ENCODE measurements at regions not wholly inside any gene's neighbourhood (a gene's known extent, or its start where the extent isn't known, plus 50 kb on each side); places are given as distances from the start of the nearest gene placed in this dataset.
"Not testable (repeated sequence)": the region's sequence is repeated elsewhere in the genome, so short reads cannot be mapped to it uniquely, and the experiment has no call there.

DNA sequence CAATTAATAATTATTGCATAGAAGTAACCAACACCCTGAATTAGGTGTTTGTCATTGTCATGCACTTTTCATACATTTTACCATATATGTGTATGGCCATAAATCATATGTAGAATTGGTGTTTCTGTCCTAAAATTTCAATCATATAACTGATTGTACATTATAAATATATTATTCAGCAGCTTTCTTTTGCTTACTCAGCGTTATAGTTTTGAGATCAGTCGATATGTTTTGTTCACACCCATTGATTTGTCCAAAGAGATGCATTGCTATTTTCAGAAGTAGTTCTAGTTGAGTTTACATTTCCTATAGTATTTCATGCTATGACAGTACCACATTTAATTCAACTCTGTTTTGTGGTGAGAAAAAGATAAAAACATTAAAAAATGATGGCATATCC, 50.5 kb upstream of the PARP4 start:
- DNase-seq (ENCODE audit: low read depth in 2 of 2) = no peak

DNA sequence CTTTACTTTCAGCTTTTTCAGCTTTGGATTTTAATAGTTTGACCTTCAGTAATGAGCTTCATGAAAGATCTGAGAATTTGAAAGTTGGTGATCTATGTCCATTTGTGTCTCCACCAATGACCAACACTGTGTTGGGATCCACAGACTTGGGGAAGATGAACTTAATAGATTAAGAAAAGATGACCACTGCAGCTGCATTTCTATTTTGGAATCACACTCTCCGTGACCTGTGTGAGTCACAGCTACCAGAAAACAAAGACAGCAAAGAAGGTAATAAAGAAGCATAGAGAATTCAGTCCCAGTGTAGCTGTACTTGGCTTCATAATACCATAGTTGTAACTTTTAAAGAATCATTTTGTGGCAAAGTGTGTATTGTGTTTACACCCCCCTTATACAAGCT, 51.4 kb upstream of the PARP4 start:
- not testable (repeated sequence) for DNase-seq (ENCODE audit: low read depth in 2 of 2)

DNA sequence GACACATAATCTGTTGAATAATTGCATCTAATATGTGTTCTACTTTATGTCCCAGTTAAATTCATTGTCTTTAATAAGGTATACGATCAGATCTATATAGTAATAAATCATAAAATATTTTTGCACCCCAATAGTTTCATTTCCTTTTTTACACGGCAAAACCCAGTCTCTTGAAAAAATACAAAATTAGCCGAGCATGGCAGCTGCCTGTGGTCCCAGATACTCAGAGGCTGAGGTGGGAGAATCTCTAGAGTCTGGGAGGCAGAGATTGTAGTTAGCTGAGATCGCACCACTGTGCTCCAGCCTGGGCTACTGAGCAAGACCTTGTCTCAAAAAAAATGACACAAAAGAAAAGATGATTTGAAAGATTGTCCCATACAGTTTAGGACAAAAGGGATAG, 52.3 kb upstream of the PARP4 start:
- DNase-seq (ENCODE audit: low read depth in 2 of 2) = no peak

DNA sequence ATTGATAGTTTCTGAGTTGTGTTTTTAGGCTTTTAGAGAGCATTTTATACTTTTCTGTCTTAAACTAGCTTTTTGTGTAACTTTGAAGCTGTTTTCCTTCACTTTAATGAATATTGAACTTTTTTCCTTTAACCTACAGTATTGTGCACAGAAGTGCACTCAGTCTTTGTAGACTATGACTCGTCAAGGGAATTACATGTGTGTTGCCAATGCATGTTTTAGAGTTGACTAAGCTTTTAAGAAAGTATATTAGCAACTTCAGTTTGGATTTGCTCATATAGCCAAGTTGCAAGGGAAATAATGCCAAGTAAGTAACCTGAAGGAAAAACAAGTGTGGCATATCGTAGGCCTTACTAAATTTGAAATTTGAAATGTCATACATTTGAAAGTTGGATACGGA, 55.0 kb upstream of the PARP4 start:
- DNase-seq (ENCODE audit: low read depth in 2 of 2) = peak; percentile 20 to 28

DNA sequence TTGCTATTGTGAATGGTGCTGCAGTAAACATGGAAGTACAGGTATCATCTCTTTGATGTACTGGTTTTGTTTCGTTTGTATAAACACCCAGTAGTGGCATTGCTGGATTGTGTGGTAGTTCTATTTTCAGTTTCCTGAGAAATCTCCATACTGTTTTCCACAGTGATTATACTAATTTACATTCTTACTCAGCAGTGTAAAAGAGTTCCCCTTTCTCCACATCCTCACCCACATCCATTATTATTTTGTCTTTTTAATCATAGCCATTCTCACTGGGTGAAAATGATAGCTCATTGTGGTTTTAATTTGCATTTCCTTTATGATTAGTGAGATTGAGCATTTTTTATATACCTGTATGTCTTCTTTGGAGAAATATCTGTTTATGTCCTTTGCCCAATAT, 62.3 kb upstream of the PARP4 start:
- DNase-seq (ENCODE audit: low read depth in 2 of 2) = no peak

DNA sequence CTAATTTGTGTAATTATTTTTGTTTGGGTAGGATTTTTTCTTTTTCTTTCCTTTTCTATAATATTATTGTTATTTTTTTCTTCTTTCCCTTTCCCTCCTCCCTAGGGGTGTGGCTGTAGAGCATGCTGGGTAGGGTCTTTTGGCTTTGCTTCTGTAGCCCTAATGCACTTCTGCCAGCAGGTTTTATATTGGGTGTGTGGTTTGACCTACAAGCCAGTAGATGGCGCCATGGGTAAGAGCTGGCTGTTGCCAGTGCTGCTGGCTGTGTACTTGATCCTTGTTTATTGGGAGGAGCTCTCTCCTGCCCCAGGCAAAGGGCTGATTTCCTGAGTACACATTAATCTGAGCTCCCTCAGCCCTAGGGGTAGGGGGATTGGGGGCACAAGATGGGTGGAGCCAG, 67.7 kb upstream of the PARP4 start:
- peak; percentile 6 to 14 for DNase-seq (ENCODE audit: low read depth in 2 of 2)

DNA sequence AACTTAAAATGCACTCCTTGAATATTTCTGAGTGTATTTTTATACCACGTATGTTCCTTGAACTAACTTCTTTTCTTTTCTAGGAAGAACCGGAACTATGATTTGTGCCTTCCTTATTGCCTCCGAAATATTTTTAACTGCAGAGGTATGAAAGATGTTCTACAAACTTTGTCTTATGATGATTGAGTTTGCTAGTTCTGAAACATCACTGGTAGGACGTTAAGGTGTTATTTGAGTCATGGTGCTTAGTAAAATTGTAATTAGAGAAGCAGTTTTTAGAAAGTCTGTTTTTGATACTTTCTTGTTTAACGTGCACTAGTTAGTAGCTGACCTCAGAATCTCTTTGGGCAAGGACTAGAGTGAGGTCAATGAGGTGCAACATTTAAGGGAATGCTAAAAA, 69.0 kb upstream of the PARP4 start:
- not testable (repeated sequence) for DNase-seq (ENCODE audit: low read depth in 2 of 2)

DNA sequence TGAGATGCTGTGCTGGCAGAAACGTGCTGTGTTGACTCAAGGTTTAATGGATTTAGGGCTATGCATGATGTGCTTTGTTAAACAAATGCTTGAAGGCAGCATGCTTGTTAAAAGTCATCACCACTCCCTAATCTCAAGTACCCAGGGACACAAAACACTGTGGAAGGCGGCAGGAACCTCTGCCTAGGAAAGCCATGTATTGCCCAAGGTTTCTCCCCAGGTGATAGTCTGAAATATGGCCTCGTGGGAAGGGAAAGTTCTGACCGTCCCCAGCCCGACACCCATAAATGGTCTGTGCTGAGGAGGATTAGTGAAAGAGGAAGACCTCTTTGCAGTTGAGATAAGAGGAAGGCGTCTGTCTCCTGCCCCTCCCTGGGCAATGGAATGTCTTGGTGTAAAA, 79.1 kb upstream of the PARP4 start:
- not testable (repeated sequence) for DNase-seq (ENCODE audit: low read depth in 2 of 2)

DNA sequence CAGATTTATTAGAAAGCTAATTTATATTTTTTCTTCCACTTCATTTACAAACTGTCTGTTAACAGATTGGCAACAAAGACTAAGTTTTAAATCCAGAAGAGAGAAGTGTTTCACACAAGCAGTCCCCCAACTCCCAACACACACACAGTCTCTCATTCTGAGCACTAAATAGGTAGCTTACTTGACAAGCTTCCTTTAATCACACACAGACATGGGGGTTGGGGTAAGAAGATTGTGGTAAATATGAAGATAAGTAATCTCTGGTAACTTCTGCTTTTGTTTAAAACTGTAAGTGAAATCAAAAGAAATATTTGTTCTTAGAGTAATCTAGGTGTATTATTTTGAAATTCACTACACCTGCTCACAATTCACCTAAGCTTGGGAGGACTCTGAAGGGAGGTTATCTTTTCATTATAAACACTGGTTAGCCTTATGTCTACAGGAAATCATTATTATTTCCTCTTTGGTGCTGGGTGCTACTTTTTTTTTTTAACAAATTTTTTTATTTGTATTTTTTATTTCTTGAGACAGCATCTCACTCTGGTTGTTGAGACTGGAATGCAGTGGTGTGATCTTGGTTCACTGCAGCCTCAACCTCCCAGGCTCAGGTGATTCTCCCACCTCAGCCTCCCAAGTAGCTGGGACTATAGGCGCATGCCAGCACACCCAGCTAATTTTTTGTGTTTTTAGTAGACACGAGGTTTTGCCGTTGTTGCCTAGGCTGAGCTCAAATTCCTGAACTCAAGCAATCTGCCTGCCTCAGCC, 82.1 kb upstream of the ATP12A start:
- DNase-seq (ENCODE audit: low read depth in 2 of 2) = not testable (repeated sequence)

DNA sequence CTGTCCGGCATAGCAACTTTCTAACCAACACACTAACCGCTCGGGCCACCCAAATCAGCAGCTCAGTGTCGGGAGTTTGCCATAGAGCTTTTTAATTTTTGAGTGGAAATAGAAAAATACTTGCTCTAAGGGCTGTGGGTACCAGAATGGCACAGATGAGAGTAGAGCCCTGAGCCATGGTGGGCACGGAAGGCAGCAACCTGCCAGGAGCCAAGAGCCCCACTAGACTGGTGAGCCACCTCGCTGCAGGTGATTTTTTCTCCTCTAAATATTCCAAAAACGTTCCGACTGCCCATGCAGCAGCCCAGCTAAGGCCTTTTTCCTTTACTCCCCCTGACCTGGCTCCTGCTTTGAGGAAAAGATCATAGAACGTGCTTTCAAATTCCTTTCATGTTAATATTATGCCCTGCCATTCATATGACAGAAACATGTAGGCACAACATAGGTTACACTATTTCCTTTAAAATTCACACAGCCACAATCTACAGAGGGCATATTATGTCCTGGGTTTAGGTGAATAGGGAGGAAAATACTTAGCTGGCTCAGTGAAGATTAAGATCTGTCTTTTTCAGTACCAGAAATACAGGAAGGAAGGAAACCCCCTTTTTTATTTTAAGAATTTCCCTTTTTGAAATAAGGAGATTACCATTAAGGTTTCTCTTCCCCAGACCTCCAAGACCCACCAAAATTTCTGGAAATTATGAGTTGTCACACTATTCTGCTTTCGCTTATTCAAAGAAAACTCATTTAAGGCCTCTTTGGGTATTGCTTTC, 81.0 kb upstream of the ATP12A start:
- DNase-seq (ENCODE audit: low read depth in 2 of 2) = not testable (repeated sequence)

DNA sequence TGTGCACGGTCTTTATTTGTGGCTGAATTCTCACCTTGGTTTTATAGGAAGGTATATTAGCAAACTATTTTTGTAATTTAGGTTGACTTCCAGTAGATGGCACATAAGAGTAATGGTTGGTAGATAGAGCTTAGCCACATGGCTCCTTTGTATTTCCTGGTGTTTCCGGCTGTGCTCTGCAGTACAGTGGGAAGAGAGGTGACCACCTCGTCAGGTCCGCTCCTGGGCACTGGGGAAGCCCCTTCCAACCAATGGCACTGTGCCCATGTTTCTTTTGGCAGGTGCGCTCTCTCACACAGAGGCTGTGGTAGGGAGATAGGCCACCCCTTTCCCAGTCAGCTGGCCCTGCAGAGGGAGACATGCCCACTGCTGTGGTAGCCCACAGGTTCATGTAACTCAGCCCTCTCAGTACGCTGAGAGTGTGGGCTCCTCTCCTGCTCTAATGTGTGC, 74.3 kb upstream of the ATP12A start:
- no peak for DNase-seq (ENCODE audit: low read depth in 2 of 2)

DNA sequence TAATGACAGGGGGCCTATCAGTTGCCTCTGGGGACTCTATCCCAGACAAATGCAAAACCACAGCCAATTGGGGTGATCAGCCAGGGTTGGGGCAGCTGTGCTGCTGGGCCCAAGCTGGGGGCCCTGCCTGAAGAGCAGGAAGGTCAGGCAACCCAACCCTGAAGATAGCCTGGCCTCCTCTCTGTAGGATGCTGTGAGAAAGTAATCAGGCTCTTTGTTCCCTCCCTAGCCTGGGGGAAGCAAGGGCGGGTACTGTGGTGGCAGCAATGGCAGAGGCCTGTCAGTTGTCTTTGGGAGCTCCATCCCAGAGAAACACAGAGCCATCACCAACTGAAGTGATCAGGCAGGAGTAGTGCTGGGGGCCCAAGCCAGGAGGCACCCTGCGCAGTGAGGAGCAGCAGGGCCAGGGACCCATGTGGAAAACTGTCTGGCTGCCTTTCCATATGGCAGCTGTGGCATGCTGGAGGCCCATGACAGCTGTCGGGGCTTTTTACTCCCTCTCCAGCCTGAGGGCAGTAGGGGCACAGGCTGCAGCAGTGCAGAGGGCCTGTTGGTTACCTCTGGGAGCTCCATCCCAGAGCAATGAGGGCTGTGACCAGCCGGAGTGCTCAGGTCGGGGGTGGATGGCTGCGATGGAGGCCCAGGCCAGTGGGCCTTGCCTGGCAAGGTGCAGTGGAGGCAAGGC, 73.6 kb upstream of the ATP12A start:
- no peak for DNase-seq (ENCODE audit: low read depth in 2 of 2)

DNA sequence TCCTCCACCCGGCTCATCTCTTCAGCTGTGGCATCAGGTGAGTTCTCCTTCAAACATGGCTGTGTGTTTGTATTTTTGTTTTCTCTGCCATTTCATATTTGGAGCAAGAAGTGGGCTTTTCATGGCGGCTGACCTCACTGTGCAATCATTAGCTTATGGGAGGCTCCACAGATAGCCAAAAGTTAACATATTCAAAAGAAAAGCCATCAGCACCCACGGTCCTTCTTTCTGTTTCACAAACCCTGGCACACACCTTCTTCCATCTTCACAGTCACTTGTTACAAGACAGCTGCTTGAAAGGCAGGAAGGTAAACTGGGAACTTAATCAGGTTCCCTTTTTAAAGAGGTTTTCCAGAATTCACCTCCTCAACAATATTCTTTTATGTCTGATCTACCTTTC, 69.3 kb upstream of the ATP12A start:
- no peak for DNase-seq (ENCODE audit: low read depth in 2 of 2)

DNA sequence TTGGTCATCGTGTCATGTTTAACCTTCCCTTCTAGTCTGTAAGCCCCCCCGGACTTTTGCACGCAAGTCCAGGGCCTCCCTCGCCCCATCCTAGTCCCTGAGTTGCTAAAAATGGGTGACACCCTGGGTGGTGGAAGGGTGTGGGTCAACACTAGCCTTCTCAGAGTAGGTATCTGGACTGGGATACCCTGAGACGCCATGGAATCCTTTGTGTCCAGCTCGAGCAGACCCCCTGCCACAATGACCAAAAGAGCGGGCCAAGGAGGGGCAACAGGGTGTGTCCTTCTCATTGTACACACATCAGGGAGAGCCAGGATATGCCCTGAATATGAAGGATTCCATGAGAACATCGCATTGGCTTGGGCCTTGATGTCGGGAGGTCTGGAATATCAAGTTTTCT, 67.5 kb upstream of the ATP12A start:
- no peak for DNase-seq (ENCODE audit: low read depth in 2 of 2)

DNA sequence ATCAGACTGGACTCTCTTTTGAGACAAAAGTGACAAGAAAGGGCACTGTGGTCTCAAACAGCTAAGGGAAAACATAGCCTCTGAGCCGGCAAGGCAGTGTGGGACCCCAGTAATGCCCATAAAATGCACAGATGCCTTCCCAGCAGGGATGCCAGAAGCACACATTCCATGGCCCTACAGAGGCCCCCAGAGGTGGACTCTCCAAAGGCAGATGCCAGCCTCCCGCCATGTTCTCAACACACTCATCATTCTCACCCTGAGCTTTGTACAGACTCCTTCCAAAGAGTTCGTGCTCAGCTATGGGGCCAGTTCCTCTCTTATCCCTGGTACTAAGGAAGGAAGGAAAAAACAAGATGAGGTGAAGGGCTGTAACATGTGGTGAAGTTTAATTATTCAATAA, 67.1 kb upstream of the ATP12A start:
- no peak for DNase-seq (ENCODE audit: low read depth in 2 of 2)

DNA sequence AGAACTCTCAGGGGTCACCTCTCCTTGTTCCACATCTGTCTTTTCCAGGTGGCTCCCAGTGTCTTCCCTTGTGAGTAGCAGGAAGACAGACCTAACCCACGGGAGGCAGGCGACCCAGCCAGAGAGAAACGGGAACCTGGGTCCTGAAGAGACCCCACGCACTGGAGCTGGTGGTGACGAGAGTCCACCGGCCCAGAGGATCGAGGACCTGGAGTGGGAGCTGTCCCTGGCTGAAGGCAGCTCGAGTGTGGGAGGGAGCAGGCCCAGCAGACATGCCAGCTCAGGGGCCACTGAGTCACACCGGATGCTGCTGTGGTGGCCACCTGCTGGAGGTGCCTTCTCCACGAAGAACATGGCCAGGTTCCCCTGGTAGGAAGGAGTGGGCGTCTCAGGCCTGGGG, 66.5 kb upstream of the ATP12A start:
- DNase-seq (ENCODE audit: low read depth in 2 of 2) = no peak

DNA sequence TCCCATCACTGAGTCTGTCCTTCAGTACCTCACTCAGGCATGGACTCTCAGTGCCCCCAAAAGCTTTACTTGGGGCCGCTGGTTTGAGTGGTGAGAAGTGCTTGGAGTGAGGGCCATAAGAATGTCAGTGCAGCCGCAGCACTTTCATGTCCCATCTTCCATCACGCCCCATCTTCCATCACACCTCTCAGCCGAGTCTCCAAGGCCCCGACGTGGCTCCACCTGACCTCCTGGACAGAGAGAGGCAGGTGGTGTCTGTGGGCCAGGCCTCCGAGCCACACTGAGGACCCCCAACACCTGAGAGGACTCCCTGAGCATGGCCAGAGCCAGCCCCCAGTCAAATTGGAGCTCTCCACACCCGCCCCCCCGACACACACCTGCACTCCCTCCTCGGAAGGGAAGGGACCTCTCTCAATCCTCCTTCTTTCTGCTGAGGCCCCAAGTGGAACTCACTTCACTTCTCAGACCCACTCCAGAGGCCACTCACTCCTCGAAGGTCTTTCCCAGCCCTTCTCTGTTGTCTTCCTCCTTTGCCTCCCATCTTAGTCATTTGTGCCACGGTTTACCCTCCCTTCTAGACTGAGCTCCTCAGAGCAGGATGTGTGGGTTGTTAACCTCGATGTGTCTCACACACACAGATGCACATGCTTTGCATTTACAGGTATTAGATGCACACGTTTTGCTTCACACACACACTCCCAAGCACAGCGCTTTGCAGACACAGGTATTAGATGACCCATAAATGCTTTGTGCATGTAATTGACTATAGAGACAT, 65.7 kb upstream of the ATP12A start:
- no peak for DNase-seq (ENCODE audit: low read depth in 2 of 2)

DNA sequence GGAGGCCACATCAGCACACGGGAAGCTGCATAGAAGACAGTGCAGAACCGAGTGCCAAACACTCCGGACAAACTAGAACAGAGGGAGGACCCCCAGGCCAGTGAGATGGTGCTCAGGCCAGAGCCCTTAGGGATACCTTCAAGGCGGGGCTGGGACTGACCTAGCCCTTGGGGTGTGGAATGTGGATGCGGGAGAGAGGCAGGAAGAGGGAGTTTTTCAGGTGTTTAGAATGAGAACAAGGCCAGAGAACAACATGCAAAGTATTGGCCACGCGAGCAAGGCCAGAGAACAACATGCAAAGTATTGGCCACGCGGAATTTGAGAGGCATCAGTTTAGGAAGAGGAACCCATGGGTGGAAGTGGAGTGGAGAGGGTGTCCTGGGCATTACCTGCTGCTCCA, 65.1 kb upstream of the ATP12A start:
- DNase-seq (ENCODE audit: low read depth in 2 of 2) = no peak

DNA sequence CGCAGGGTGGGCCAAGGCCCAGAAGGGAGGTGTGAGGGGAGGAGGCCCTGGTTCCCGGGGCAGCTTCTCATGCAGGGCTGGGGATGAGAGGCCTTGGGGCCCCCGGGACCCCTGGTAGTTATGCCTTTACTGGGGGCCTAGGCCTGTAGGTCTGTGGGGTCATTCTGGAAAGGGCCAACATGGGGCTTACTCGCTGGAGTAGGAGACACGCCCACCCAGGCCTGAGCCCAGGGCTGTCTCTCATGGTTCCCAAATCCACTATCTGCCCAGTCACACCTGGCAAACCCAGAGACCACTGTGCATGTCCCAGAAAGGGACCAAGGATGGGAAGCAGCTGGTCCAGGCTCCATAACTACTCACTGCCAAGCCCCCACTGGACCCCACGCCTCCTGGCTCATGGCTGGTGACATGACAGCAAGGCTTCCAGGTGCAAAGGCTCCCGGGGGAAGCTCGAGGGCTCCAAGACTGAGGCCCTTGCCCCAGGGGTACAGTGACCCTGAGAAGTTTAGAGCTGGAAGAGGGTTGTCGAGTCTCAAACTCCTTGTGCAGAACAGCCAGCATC, 64.2 kb upstream of the ATP12A start:
- no peak for DNase-seq (ENCODE audit: low read depth in 2 of 2)

DNA sequence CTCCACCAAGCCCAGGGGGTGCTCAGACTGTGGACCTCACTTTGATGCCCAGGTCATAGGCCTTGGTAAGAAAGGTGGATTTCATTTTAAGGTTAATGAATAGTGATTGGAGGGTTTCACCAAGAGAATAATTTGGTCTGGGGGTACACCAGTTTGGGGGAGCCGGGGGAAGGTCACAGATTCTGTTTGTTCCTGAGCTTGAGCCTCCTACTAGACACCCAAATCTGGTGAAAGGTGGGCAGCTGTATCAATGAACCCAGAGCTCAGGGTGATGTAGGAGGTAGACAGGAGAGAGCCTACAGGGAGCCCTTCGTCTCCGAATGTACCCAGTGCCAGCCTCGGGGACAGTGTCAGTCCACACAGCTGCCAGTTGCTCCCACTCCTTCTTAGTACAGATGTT, 63.7 kb upstream of the ATP12A start:
- no peak for DNase-seq (ENCODE audit: low read depth in 2 of 2)

DNA sequence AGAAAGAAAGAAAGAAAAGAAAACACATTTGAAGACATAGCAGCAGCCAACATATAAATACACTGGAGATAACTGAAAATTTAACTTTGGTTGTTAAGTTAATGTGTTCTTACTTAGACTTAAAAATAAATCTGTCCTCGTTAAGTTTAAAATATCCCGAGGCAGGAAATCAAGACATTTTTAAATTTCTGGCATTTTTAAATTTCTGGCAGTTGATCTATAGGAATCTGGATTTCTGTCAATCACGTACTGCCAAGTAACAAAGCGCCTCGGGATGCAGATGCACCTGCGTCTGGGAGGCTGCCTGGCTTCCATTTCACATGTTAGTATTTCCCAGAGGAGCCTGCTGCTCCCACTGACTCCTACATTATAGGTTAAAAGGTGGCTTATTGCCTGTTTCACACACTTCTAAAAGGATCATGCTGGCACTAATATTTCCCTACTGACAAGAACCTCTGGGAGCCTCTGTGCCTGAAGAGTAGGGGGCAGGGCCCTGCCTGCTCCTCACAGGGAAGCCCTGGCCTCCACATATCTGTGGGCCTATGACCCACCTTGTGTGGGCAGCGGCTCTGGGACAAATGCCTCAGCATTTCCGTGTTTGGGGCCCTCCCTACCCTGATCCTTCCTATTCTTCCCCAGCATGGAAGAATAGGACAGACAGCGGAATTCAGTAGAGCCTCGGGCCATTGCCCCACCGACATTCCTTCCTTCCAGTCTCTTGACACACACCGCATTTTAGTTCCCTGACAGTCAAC, 62.8 kb upstream of the ATP12A start:
- DNase-seq (ENCODE audit: low read depth in 2 of 2) = no peak

Data from fibroblast of skin of left quadriceps (primary cell).